OCI-LY3 (cell line): ENCODE measurements at regions not wholly inside any gene's neighbourhood (a gene's known extent, or its start where the extent isn't known, plus 50 kb on each side); places are given as distances from the start of the nearest gene placed in this dataset.
"Not testable (repeated sequence)": the region's sequence is repeated elsewhere in the genome, so short reads cannot be mapped to it uniquely, and the experiment has no call there.

Experiments
- H2AFZ ChIP-seq: fragments of 200-600, 300-600 bp; shearing (Covaris generic); 2 replicates; pipeline ENCODE4 v1.6.0; 2014; ENCODE audit warnings: antibody characterized with exemption, low read depth, low read length
- H3K27ac ChIP-seq: fragments of 200-600, 300-600 bp; sonication (generic); 2 replicates; pipeline ENCODE4 v1.5.1; 2014; ENCODE audit warnings: mild to moderate bottlenecking, low read length, moderate library complexity, mixed read lengths
- H3K27me3 ChIP-seq: fragments of 200-600, 300-600 bp; sonication (generic); 2 replicates; pipeline ENCODE4 v1.6.1; 2014; ENCODE audit warnings: low read depth, low read length, mixed read lengths
- H3K36me3 ChIP-seq: fragments of 200-600, 300-600 bp; sonication (generic); replicated peaks from 2 replicates; pipeline ENCODE3; 2014; ENCODE audit warnings: low read depth, low read length, mixed read lengths
- H3K4me1 ChIP-seq: fragments of 300-600, 200-600 bp; sonication (generic); 2 replicates; pipeline ENCODE4 v1.6.1; 2014; ENCODE audit warnings: low read length, mixed read lengths
- H3K4me2 ChIP-seq: fragments of 200-600, 300-600 bp; sonication (generic); 2 replicates; pipeline ENCODE4 v1.6.1; 2014; ENCODE audit warnings: low read length, mixed read lengths
- H3K4me3 ChIP-seq: fragments of 300-600, 200-600 bp; sonication (generic); 2 replicates; pipeline ENCODE4 v1.5.1; 2014; ENCODE audit warnings: antibody characterized with exemption, mild to moderate bottlenecking, low read length, moderate library complexity
- H3K79me2 ChIP-seq: fragments of 300-600, 200-600 bp; shearing (Covaris generic); 2 replicates; pipeline ENCODE4 v1.6.1; 2014; ENCODE audit warnings: mild to moderate bottlenecking, low read length, mixed read lengths
- H3K9ac ChIP-seq: fragments of 300-600, 200-600 bp; shearing (Covaris generic); 2 replicates; pipeline ENCODE4 v1.6.0; 2014; ENCODE audit warnings: mild to moderate bottlenecking, low read length, moderate library complexity
- H3K9me3 ChIP-seq: fragments of 200-600, 300-600 bp; shearing (Covaris generic); 2 replicates; pipeline ENCODE4 v1.6.1; 2014; ENCODE audit warnings: low read length, mixed read lengths; ENCODE audit not compliant: insufficient read depth
- H4K20me1 ChIP-seq: fragments of 200-600, 300-600 bp; sonication (generic); 2 replicates; pipeline ENCODE4 v1.6.1; 2016; ENCODE audit warnings: low read length, mixed read lengths; ENCODE audit not compliant: insufficient read depth
- CTCF ChIP-seq: fragments of 200-600, 300-600 bp; sonication (generic); IDR thresholded peaks from 2 replicates; pipeline ENCODE4 v1.5.1; 2014; ENCODE audit warnings: antibody characterized with exemption, low read length, low read depth
- EZH2phosphoT487 ChIP-seq: fragments of 200-600 bp; shearing (Covaris generic); IDR thresholded peaks from 2 replicates; pipeline ENCODE4 v1.6.1; 2018; ENCODE audit warnings: antibody characterized with exemption, mixed run types, low read depth

GRCh38 chr4:140222171-140222570, 68.2 kb upstream of the MAML3 start:
- Histone ChIP-seq H3K4me2 (no peak overlapping the region), H3K4me1 (no peaks in the 10 kb centered on the region), H3K27me3 (peaks cover 15% of the 10 kb centered on the region; the same call in 1 of the 2 replicates), H3K9me3 (no peaks in the 10 kb centered on the region), H3K9ac (no peak overlapping the region), H3K36me3 (no peaks in the 10 kb centered on the region), H3K79me2 (no peaks in the 10 kb centered on the region), H3K4me3 (no peak overlapping the region), H2AFZ (no peak overlapping the region), H3K27ac (no peak overlapping the region), H4K20me1 (no peaks in the 10 kb centered on the region)
- TF ChIP-seq CTCF, result no peak
- TF ChIP-seq EZH2phosphoT487, result no peak

- Histone ChIP-seq H3K27me3 (peaks cover 14% of the 10 kb centered on the region; the same call in 1 of the 2 replicates), H4K20me1 (no peaks in the 10 kb centered on the region), H3K4me1 (no peaks in the 10 kb centered on the region), H3K79me2 (no peaks in the 10 kb centered on the region), H3K4me3 (no peak overlapping the region), H3K9me3 (no peaks in the 10 kb centered on the region), H3K36me3 (no peaks in the 10 kb centered on the region), H3K4me2 (no peak overlapping the region), H3K27ac (no peak overlapping the region), H2AFZ (no peak overlapping the region), H3K9ac (no peak overlapping the region)
- TF ChIP-seq CTCF, result no peak
- no peak for TF ChIP-seq EZH2phosphoT487
These were observed 66.1 kb upstream of the MAML3 start for GRCh38 chr4:140220058-140220457.

GRCh38 chr4:140219567-140219966, 65.6 kb upstream of the MAML3 start:
- H3K9me3 ChIP-seq, result no peaks in the 10 kb centered on the region
- no peak overlapping the region for H3K9ac ChIP-seq
- no peaks in the 10 kb centered on the region for H3K79me2 ChIP-seq
- H2AFZ ChIP-seq, result no peak overlapping the region
- peaks cover 14% of the 10 kb centered on the region; the same call in 1 of the 2 replicates for H3K27me3 ChIP-seq
- H4K20me1 ChIP-seq, result no peaks in the 10 kb centered on the region
- no peaks in the 10 kb centered on the region for H3K36me3 ChIP-seq
- H3K4me3 ChIP-seq, result no peak overlapping the region
- H3K27ac ChIP-seq, result no peak overlapping the region
- H3K4me2 ChIP-seq, result no peak overlapping the region
- no peaks in the 10 kb centered on the region for H3K4me1 ChIP-seq
- TF ChIP-seq CTCF (no peak), EZH2phosphoT487 (no peak)

DNA sequence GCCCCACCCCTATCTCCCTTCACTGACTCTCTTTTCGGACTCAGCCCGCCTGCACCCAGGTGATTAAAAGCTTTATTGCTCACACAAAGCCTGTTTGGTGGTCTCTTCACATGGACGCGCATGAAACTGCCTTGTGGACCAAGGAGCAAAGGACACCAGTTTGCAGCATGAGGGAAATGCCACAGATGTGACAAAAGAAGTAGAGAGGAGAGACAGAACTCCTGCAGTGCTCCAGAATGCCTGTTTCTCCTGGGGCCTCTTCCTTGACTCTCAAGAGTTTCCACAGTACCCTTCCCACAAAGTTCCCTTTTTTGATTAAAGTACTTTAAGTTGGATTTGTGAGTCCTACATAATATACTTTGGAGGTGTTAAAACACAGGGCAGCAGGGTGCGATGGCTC, 65.1 kb upstream of the MAML3 start:
- not testable (repeated sequence) for H2AFZ ChIP-seq, H3K9me3 ChIP-seq, H3K27ac ChIP-seq

GRCh38 chr4:140213749-140214148, 59.8 kb upstream of the MAML3 start:
- Histone ChIP-seq H3K79me2 (no peaks in the 10 kb centered on the region), H4K20me1 (no peaks in the 10 kb centered on the region), H3K27me3 (peaks cover 46% of the 10 kb centered on the region), H3K4me1 (no peaks in the 10 kb centered on the region), H3K9me3 (no peaks in the 10 kb centered on the region), H3K27ac (no peak overlapping the region), H3K9ac (no peak overlapping the region), H3K4me3 (no peak overlapping the region), H2AFZ (no peak overlapping the region), H3K36me3 (no peaks in the 10 kb centered on the region), H3K4me2 (no peak overlapping the region)
- TF ChIP-seq EZH2phosphoT487 (no peak), CTCF (no peak)

More for the DNA sequence above, 65.1 kb upstream of the MAML3 start:
- not testable (repeated sequence) for H3K4me2 ChIP-seq, H3K4me1 ChIP-seq, H3K36me3 ChIP-seq, H3K9ac ChIP-seq, H3K4me3 ChIP-seq, H3K79me2 ChIP-seq, H4K20me1 ChIP-seq
- H3K27me3 ChIP-seq, result peaks cover 19% of the 10 kb centered on the region; the same call in 1 of the 2 replicates
